TTC549 (cell line): ENCODE measurements at regions not wholly inside any gene's neighbourhood (a gene's known extent, or its start where the extent isn't known, plus 50 kb on each side); places are given as distances from the start of the nearest gene placed in this dataset.
"Not testable (repeated sequence)": the region's sequence is repeated elsewhere in the genome, so short reads cannot be mapped to it uniquely, and the experiment has no call there.

Experiments
- FAIRE-seq: peaks from 2 replicates; lab custom pipeline; 2012; peaks lifted over from hg19 to GRCh38; lab: Jason Lieb, UNC

GRCh38 chr14:40113671-40114070, 681.4 kb upstream of the FBXO33 start:
- FAIRE-seq = no peak

- FAIRE-seq = no peak
These were observed 668.4 kb upstream of the FBXO33 start for GRCh38 chr14:40100544-40101196.

DNA sequence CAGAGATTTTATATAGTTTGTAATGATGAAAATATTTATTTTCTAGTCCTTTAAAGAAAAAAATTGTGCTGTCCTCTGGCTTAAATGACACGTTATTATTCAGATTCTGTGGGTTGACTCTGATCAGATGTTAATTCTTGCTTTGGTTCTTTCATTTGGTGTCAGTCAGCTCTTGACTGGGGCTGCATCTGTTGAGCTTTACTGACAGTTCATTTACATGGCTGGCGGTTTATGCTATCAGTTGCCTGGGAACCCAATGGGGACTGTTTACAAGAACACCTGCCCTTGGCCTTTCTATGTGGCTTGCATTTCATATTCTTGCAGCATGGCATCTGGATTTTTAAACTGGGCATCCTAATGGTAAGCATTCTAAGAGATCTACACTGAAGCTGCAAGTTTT, 667.1 kb upstream of the FBXO33 start:
- FAIRE-seq = no peak

DNA sequence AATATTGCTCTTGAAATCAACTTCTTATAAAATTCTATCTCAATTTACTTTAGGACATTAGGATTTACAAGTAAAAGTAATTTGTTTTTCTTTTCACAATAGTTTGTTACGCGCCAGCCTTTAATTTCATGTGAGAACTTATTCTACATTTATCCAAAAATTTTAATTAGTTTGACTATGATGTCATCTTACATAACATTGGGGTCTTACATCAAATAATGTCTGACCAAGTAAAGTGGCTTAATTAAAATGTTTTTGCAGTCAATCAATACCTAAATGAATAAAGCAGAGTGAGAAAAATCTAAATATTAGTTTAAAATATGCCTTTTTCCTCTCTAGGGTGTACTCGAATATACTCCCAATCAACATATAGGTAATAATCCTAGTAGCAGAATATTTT, 666.2 kb upstream of the FBXO33 start:
- FAIRE-seq = no peak

DNA sequence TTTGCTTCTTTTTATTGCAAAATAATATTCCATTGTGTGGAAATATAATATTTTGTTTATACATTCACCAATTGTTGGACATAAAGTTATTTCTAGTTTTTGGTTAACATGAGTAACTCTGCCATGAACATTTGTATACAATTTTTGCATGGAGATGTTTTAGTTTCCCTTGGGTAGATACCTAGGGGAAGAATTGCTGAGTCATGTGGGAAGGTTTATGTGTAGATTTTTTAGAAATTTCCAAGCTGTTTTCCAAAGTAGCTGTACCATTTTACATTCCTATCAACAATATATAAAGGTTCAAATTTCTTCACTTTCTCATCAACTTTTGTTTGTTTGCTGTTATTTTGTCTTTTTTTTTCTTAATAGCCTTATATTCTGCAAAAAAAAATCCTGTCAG, 664.7 kb upstream of the FBXO33 start:
- FAIRE-seq = no peak

GRCh38 chr14:40093800-40094199, 661.6 kb upstream of the FBXO33 start:
- no peak for FAIRE-seq

DNA sequence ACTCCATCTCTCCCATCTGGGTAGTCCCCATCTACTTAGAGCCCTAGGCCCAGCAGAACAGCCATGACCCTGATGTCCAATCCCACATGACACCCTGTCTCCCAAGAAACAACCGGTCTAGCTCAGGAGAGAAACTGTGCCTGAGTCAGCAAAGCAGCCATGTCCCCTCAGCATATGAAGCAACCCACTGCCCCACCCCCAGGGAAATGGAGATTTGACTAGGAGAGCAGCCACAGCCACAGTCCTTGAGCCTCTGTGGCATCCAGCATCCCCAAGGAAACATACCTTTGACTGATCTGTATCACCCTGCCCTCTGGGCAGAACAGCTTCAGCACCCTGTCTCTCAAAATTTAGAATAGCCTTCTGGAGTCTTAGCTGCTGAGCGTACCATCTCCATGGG, 641.9 kb upstream of the FBXO33 start:
- no peak for FAIRE-seq

DNA sequence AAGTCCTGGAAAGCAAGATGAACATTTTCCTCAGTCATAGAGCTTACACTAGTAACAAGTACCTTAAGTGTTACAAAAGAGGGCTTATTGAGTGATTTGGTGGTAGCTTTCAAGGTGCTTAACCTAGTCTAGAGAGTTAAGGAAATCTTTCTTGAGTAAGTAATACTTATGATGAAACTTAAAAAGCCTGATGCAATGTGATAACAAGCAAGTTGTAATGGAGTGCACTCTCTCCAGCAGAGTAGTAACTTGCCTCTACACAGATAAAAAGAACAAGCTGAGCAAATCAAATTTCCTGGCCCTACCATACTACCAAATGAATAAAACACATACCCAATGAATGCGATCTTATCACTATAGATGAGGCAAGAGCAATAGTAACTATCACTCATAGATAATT, 639.9 kb upstream of the FBXO33 start:
- FAIRE-seq = no peak

GRCh38 chr14:40058901-40059897, 627.0 kb upstream of the FBXO33 start:
- FAIRE-seq = no peak

DNA sequence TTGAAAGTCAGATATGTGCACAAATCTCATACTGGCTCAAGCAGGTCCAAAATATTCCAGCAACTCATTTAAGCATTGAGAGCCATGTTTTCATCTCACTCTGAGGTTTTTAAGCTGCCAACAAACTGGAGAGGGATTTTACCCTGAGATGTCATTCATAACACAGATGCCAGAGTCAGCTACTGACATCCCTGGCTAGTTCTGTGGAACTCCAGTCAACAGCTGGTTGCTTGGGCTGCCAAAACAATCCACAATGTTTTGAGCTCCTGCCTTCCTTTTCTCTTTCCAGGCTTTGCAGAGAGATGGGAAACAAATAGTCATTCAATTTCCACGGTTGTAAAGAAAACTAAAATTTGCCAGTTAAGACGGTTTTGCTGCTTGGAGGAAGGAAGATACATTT, 621.2 kb upstream of the FBXO33 start:
- no peak for FAIRE-seq

GRCh38 chr14:40028991-40029390, 596.8 kb upstream of the FBXO33 start:
- FAIRE-seq = no peak

- no peak for FAIRE-seq
These were observed 592.9 kb upstream of the FBXO33 start for GRCh38 chr14:40025101-40025500.

- FAIRE-seq = no peak
These were observed 578.7 kb upstream of the FBXO33 start for GRCh38 chr14:40010961-40011360.

DNA sequence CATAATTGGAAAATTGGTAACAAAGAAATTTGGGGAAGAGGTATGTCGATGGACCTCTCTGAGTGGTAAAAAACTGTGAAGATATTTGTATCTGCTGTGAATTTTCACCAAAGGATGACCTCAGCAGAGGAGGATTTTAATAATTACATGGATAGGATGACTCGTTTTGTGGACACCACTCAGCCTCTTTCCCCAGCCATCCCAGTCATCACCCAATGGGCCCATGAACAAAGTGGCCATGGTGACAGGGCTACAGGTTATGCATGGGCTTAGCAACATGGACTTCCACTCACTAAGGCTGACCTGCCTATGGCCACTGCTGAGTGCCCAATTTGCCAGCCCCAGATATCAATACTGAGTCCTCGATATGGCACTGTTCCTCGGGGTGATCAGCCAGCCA, 577.5 kb upstream of the FBXO33 start:
- FAIRE-seq = no peak

GRCh38 chr14:40008345-40008744, 576.1 kb upstream of the FBXO33 start:
- not testable (repeated sequence) for FAIRE-seq

DNA sequence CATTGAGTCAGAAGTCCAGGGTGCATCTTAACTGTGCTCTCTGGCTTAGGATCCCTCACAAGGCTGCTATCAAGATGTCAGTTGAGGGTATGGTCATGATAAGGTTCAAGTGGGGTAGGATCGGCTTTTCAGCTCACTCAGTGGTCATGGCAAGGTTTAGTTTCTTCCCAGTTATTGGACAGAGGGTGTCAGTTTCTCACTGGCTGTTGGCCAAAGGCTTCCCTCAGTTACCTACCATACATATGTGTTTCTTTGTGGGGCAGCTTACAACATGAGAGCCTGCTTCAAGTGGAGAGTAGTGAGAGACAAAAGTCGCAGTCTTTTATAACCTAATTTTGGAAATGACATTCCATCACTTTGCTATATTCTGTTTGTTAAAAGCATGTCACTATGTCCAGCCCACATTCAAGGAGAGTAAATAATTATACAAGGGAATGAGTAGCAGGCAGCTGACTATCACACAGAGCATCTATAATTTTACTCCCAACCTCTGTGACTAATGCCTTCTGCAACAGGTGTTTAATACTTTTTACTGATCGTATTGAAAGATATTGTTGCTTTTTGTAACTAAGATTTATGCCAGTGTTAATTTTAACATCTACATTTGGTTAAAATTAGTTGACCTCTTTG, 572.8 kb upstream of the FBXO33 start:
- FAIRE-seq = no peak

- no peak for FAIRE-seq
These were observed 571.5 kb upstream of the FBXO33 start for GRCh38 chr14:40003773-40004172.

- no peak for FAIRE-seq
These were observed 566.6 kb upstream of the FBXO33 start for GRCh38 chr14:39998854-39999253.

- no peak for FAIRE-seq
These were observed 565.9 kb upstream of the FBXO33 start for GRCh38 chr14:39998114-39998513.

DNA sequence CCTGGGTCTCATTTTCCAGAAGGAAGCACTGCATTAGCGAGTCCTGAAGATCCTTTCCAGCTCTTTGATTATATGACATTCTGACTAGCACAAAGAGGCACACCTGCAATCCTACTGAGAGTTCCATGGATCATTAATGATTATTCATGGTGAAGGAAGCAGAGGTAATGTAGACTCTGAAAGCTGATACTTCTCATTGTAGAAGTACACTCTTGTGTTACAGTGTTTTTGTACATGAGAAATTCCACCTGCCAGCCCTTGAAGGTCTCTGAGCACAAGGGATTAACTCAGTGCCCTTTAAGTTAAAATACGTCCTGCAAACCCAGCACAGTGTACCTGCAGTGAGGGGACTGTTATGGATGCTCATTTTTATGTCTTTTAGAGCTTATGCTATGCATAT, 558.8 kb upstream of the FBXO33 start:
- FAIRE-seq = no peak

DNA sequence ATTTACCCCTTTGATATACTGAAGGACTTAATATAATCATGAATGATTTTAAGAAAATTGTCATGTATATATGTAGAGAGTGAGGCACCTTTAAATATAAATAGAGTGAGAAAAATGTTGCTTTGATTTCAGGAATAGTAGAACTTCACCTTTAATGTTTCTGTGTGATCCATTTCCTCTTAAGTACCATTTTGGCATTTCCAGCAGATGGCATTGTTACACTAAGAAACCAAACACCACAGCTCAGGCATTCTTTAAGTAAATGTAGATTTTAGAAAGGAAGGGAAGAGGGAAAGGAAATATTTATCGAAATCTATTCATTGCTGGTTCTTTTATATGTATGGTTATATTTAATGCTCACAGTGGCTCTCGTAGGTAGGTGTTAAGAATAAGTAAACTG, 556.7 kb upstream of the FBXO33 start:
- FAIRE-seq = no peak

- no peak for FAIRE-seq
These were observed 552.1 kb upstream of the FBXO33 start for GRCh38 chr14:39984323-39984722.

DNA sequence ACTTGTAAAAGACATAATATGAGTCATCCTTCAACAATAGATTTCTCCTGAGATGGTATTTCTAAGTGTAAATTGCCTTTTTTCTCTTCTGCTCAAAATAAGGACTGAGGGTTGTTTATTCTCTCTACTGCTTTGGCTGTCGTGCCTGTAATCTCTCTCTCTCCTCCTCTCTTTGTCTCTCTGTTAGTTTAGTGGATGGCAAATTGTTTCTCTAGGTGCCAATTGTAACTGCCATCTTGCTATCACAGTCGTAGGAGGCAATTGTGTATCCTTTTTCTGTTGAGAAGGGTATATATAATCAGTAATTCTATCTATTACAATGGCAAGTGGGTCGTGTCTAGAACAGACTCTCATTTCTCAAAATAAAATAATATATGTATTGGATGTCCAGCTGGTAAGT, 545.0 kb upstream of the FBXO33 start:
- FAIRE-seq = no peak
